Fibroblast of villous mesenchyme (primary cell): ENCODE measurements at regions not wholly inside any gene's neighbourhood (a gene's known extent, or its start where the extent isn't known, plus 50 kb on each side); places are given as distances from the start of the nearest gene placed in this dataset.

ENCODE experiments used
- DNase-seq: peaks from one replicate; pipeline ENCODE4 v3.0.0-alpha.2; 2010; ENCODE audit warnings: low read depth
- H3K4me3 ChIP-seq: 2 replicates; pipeline ENCODE4 v1.5.1; 2011; ENCODE audit warnings: low read depth, mild to moderate bottlenecking, low read length
- TF ChIP-seq, protein P1 (sequence below): IDR thresholded peaks from 2 replicates; pipeline ENCODE4 v1.5.1; 2012; ENCODE audit warnings: low read depth, mild to moderate bottlenecking, low read length; ENCODE audit not compliant: insufficient read depth

DNA sequence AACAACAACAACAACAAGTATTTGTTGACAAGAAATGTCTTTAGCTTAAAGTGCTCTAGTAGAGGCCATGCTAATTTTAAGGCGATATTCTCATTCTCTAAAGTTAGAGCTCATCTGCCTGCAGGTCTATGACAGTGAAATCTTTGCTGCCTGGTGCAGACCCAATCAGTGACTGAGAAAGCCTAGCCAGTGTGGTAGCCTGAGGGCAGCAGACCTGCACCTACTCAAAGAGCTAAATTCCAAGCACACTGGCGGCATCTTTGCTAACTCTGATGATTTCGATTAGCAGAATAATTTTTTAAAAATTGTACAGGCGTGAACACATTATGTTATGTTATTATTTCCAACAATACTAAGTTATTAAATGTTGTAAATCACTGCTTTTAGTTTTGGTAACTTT, 228.8 kb upstream of the RGMA start:
- no peak for DNase-seq
- H3K4me3 ChIP-seq = no peak overlapping the region
- TF ChIP-seq, protein P1, sequence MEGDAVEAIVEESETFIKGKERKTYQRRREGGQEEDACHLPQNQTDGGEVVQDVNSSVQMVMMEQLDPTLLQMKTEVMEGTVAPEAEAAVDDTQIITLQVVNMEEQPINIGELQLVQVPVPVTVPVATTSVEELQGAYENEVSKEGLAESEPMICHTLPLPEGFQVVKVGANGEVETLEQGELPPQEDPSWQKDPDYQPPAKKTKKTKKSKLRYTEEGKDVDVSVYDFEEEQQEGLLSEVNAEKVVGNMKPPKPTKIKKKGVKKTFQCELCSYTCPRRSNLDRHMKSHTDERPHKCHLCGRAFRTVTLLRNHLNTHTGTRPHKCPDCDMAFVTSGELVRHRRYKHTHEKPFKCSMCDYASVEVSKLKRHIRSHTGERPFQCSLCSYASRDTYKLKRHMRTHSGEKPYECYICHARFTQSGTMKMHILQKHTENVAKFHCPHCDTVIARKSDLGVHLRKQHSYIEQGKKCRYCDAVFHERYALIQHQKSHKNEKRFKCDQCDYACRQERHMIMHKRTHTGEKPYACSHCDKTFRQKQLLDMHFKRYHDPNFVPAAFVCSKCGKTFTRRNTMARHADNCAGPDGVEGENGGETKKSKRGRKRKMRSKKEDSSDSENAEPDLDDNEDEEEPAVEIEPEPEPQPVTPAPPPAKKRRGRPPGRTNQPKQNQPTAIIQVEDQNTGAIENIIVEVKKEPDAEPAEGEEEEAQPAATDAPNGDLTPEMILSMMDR = no peak

DNA sequence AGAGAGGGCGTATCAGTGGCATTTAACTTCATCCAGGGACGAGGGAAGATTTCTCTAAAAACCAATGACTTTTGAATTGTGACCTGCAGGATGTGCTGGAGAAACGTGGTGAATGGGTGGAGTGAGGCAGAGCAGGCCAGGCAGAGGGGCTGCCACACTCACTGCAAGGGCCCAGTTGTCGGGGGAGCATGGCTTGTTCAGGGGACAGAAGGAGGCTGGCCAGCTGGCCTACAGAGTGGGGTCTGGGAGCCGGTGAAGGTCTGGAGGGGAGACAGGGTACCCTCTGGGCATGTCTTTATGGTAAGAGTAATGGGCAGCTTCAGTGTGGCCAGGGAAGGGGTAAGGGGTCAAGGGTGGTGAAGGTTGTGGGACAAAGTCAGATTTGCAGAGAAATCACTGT, 225.2 kb upstream of the RGMA start:
- TF ChIP-seq, protein P1 = no peak

DNA sequence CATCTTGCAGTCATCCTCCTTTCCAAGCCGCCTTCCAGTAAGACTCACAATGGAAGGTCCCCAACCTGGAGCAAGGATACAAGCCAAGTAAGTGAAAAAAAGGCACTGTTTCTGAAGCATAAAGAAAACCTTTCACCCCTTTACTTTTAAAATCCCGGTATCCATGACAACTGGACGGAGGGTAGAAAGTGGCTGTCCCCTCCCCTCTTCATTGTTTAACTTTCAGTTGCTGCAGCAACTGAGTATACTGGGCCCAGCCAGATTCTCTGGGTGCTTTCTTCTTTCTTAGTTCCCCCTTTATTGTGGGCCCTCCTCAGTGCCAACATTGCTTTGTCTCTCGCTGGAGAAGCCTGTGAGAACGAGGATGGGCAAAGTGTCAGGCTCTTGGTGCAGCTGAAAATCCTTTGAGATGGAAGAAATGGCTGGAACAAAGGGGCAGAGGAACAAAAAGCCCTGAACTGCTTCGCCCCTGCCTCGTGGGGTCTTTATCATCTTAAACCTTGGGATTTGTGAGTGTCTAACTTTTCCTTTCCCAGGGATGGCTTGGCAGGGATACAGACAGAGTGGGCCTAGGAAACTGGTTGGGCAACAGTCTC, 224.0 kb upstream of the RGMA start:
- no peak overlapping the region for H3K4me3 ChIP-seq
- DNase-seq = no peak
- TF ChIP-seq, protein P1 = no peak

More for the DNA sequence above, 225.2 kb upstream of the RGMA start:
- H3K4me3 ChIP-seq = no peak overlapping the region
- no peak for DNase-seq

DNA sequence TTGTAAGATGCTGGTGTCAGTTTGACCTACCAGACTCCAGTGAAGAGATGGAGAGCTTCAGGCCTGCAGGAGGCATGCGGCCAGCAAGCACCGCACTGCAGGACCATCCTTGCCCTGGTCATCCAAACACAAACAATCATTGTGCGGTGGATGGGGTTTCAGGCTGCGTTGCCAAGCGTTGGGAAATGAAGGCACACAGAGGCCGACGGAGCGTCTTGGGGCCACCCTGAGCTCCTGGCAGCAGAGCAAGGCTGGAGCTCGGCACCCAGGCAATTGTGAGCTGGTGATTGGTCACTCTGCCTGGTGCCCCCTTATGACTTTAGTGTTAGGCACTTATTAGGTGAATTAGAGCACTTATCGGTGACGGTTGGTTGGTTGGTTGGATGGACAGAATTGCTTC, 222.6 kb upstream of the RGMA start:
- no peak overlapping the region for H3K4me3 ChIP-seq
- TF ChIP-seq, protein P1 = no peak
- DNase-seq = no peak

DNA sequence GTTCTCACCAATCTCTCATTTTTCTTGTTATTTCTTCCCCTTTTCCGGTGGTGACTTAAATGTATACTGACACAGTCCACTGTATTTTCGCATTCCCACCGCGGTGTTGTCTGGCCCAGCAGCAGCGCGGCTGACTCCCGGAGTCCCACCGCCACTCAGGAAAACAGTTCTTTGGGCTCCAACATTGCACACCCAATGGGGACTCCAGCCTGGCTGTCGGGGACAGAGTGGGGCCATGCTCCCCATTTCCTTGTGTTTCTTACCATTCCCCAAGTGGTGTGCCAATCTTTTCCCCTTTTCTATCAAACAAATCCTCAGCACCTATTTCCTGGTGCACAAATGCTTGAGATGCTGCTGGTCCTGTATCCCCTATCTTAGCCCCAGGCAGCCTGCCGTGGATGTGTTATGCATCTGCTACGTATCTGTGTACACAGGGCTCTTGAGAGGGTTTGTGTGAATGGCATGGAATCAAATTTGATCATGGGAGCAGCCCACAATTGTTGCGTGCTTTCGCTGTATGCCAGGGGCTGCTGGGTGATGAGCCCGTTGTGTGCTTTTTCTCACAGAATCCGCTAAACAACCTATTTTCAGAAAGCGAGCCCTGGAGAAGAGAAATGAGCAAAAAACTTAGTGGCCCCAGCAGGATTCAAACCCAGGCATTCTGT, 219.1 kb upstream of the RGMA start:
- TF ChIP-seq, protein P1 = no peak
- no peak for DNase-seq
- no peak overlapping the region for H3K4me3 ChIP-seq

DNA sequence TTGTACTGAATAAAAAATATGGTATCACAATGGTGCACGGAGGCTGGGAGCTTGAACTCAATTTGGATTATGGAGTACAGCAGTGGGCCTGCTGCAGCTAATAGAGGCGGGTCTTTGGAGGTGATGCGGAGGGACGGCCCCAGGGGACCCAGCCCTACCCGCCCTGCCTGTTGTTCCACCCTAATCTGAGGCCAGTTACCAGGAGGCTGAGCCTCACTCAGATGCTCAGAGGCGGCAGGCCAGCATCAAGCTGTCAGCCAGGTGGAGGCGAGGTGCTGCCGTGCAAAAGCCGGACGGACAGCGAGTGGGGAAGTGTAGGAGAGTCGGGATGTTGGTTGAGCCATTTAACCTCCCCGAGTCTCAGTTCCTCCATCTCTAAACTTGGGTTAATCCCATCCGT, 218.5 kb upstream of the RGMA start:
- no peak overlapping the region for H3K4me3 ChIP-seq
- TF ChIP-seq, protein P1 = no peak
- DNase-seq = no peak

DNA sequence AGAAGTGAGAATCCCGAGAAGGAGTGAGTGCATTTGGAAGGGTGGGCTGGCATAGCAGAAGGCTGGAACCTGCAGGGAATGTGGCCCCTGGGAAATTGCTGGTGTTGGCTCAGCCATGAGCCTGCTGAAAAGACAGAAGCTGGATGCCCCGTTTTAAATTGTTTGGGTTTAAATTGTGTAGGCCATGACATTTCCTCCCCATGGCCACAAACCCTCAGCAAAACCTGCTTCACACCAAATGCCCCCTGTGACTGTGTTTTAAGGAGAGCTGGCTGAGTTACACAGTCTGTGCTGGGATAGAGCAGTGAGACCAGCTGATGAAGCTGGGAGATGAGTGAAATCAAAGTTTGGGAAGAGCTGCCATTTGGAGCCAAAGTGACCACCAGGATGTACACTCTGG, 216.3 kb upstream of the RGMA start:
- no peak for DNase-seq
- no peak overlapping the region for H3K4me3 ChIP-seq
- TF ChIP-seq, protein P1 = no peak
